ENCODE measurements at regions not wholly inside any gene's neighbourhood (a gene's known extent, or its start where the extent isn't known, plus 50 kb on each side); places are given as distances from the start of the nearest gene placed in this dataset.

GRCh38 chr9:118419676-118420075 is 715.5 kb downstream of the TLR4 start:
- Mint-ChIP-seq H3K27me3 (ENCODE audit: insufficient read depth, unreplicated experiment) (no peaks in the 10 kb centered on the region), H3K9me3 (ENCODE audit: unreplicated experiment) (no peaks in the 10 kb centered on the region), H3K27ac (ENCODE audit: unreplicated experiment) (no peak overlapping the region), H3K4me1 (ENCODE audit: low read depth, unreplicated experiment) (no peaks in the 10 kb centered on the region), H3K4me3 (ENCODE audit: unreplicated experiment) (no peak overlapping the region), H3K36me3 (ENCODE audit: insufficient read depth, unreplicated experiment) (no peaks in the 10 kb centered on the region)
- H3K9me3 ChIP-seq: no peaks in the 10 kb centered on the region
- no peak for TF ChIP-seq CTCF (IDR thresholded peaks at IDR 0.05; ENCODE audit: insufficient read depth in 1 of 2, low read depth in 1 of 2, low read length in 1 of 2, severe bottlenecking in 1 of 2, unreplicated experiment in 1 of 2)
- no peaks in the 10 kb centered on the region for H3K4me1 ChIP-seq
- ChIA-PET CTCF (no interaction called here), POLR2A (no interaction called here)
- H3K4me3 ChIP-seq (ENCODE audit: low read depth, low read length): no peak overlapping the region
- H3K27me3 ChIP-seq (replicated peaks; ENCODE audit: control insufficient read depth, insufficient read depth, low read length): no peaks in the 10 kb centered on the region
- intact Hi-C loops (cut with micrococcal nuclease; ENCODE audit: unreplicated experiment): no loop called here
- no peaks in the 10 kb centered on the region for H3K36me3 ChIP-seq (ENCODE audit: control insufficient read depth, insufficient read depth, low read length)
- BruUV-seq (replicated peaks): no TSS peak
- DNase-seq: no peak

GRCh38 chr9:118422508-118422907 is 718.3 kb downstream of the TLR4 start:
- DNase-seq: no peak
- Histone ChIP-seq H3K36me3 (ENCODE audit: control insufficient read depth, insufficient read depth, low read length) (no peaks in the 10 kb centered on the region), H3K4me1 (no peaks in the 10 kb centered on the region), H3K9me3 (no peaks in the 10 kb centered on the region), H3K4me3 (ENCODE audit: low read depth, low read length) (no peak overlapping the region), H3K27me3 (replicated peaks; ENCODE audit: control insufficient read depth, insufficient read depth, low read length) (no peaks in the 10 kb centered on the region)
- BruUV-seq (replicated peaks): no TSS peak
- TF ChIP-seq CTCF (IDR thresholded peaks at IDR 0.05; ENCODE audit: insufficient read depth in 1 of 2, low read depth in 1 of 2, low read length in 1 of 2, severe bottlenecking in 1 of 2, unreplicated experiment in 1 of 2): no peak
- ChIA-PET POLR2A (no interaction called here), CTCF (no interaction called here)
- intact Hi-C loops (cut with micrococcal nuclease; ENCODE audit: unreplicated experiment): no loop called here
- no peaks in the 10 kb centered on the region for H3K4me1 Mint-ChIP-seq (ENCODE audit: low read depth, unreplicated experiment)
- H3K9me3 Mint-ChIP-seq (ENCODE audit: unreplicated experiment): no peaks in the 10 kb centered on the region
- H3K27me3 Mint-ChIP-seq (ENCODE audit: insufficient read depth, unreplicated experiment): no peaks in the 10 kb centered on the region
- H3K4me3 Mint-ChIP-seq (ENCODE audit: unreplicated experiment): no peak overlapping the region
- H3K36me3 Mint-ChIP-seq (ENCODE audit: insufficient read depth, unreplicated experiment): no peaks in the 10 kb centered on the region
- H3K27ac Mint-ChIP-seq (ENCODE audit: unreplicated experiment): no peak overlapping the region

GRCh38 chr9:118423021-118423420 is 718.8 kb downstream of the TLR4 start:
- no peaks in the 10 kb centered on the region for H3K9me3 Mint-ChIP-seq (ENCODE audit: unreplicated experiment)
- Histone ChIP-seq H3K4me1 (no peaks in the 10 kb centered on the region), H3K4me3 (ENCODE audit: low read depth, low read length) (no peak overlapping the region), H3K9me3 (no peaks in the 10 kb centered on the region), H3K27me3 (replicated peaks; ENCODE audit: control insufficient read depth, insufficient read depth, low read length) (no peaks in the 10 kb centered on the region), H3K36me3 (ENCODE audit: control insufficient read depth, insufficient read depth, low read length) (no peaks in the 10 kb centered on the region)
- no peaks in the 10 kb centered on the region for H3K4me1 Mint-ChIP-seq (ENCODE audit: low read depth, unreplicated experiment)
- H3K27me3 Mint-ChIP-seq (ENCODE audit: insufficient read depth, unreplicated experiment): no peaks in the 10 kb centered on the region
- intact Hi-C loops (cut with micrococcal nuclease; ENCODE audit: unreplicated experiment): no loop called here
- ChIA-PET POLR2A (no interaction called here), CTCF (no interaction called here)
- BruUV-seq (replicated peaks): no TSS peak
- H3K27ac Mint-ChIP-seq (ENCODE audit: unreplicated experiment): no peak overlapping the region
- DNase-seq: no peak
- no peaks in the 10 kb centered on the region for H3K36me3 Mint-ChIP-seq (ENCODE audit: insufficient read depth, unreplicated experiment)
- no peak overlapping the region for H3K4me3 Mint-ChIP-seq (ENCODE audit: unreplicated experiment)
- no peak for TF ChIP-seq CTCF (IDR thresholded peaks at IDR 0.05; ENCODE audit: insufficient read depth in 1 of 2, low read depth in 1 of 2, low read length in 1 of 2, severe bottlenecking in 1 of 2, unreplicated experiment in 1 of 2)

Data from Caco-2 (cell line).